KMS-11 (cell line): ENCODE measurements at regions not wholly inside any gene's neighbourhood (a gene's known extent, or its start where the extent isn't known, plus 50 kb on each side); places are given as distances from the start of the nearest gene placed in this dataset.
A peak's percentile ranks its signal among the peaks of the same experiment; 100 is the strongest.

Experiments
- H2AFZ ChIP-seq: fragments of 200-600 bp; sonication (generic); 2 replicates; pipeline ENCODE4 v1.6.1; 2016; ENCODE audit warnings: antibody characterized with exemption, mixed run types, low read depth
- H3K27ac ChIP-seq: fragments of 200-600 bp; sonication (generic); 2 replicates; pipeline ENCODE4 v1.6.1; 2016; ENCODE audit warnings: mild to moderate bottlenecking, mixed run types
- H3K27me3 ChIP-seq: fragments of 200-600 bp; sonication (generic); 2 replicates; pipeline ENCODE4 v1.6.1; 2017; ENCODE audit warnings: mild to moderate bottlenecking, low read depth, mixed run types, moderate library complexity; ENCODE audit not compliant: insufficient read depth
- H3K36me3 ChIP-seq: fragments of 200-600 bp; sonication (generic); 2 replicates; pipeline ENCODE4 v1.6.1; 2017; ENCODE audit warnings: mild to moderate bottlenecking, mixed run types; ENCODE audit not compliant: insufficient read depth
- H3K4me1 ChIP-seq: fragments of 200-600 bp; sonication (generic); 2 replicates; pipeline ENCODE4 v1.6.1; 2016; ENCODE audit warnings: mild to moderate bottlenecking, low read depth, mixed run types; ENCODE audit not compliant: poor library complexity, severe bottlenecking
- H3K4me2 ChIP-seq: fragments of 200-600 bp; sonication (generic); 2 replicates; pipeline ENCODE4 v1.7.0; 2016; ENCODE audit warnings: mild to moderate bottlenecking, mixed run types
- H3K4me3 ChIP-seq: fragments of 200-600 bp; sonication (generic); IDR thresholded peaks from 2 replicates; pipeline ENCODE4 v1.6.1; 2017; ENCODE audit warnings: low read depth, low read length, mixed read lengths; ENCODE audit not compliant: insufficient read depth
- H3K79me2 ChIP-seq: fragments of 200-600 bp; sonication (generic); 2 replicates; pipeline ENCODE4 v1.6.1; 2016; ENCODE audit warnings: low read depth, mixed run types; ENCODE audit not compliant: insufficient read depth
- H3K9ac ChIP-seq: fragments of 200-600 bp; sonication (generic); 2 replicates; pipeline ENCODE4 v1.6.1; 2016; ENCODE audit warnings: mild to moderate bottlenecking, mixed run types
- H4K20me1 ChIP-seq: fragments of 200-600 bp; sonication (generic); 2 replicates; pipeline ENCODE4 v1.6.1; 2016; ENCODE audit warnings: mild to moderate bottlenecking, mixed run types; ENCODE audit not compliant: insufficient read depth
- CTCF ChIP-seq: fragments of 200-600 bp; sonication (generic); conservative IDR thresholded peaks from 2 replicates; pipeline ENCODE4 v1.6.1; 2017; ENCODE audit warnings: low read depth, mild to moderate bottlenecking, antibody characterized with exemption, low read length, moderate library complexity, mixed read lengths

GRCh38 chr14:51419685-51420084 is 179.6 kb downstream of the TMX1 start:
- H3K36me3 ChIP-seq = no peaks in the 10 kb centered on the region
- H3K4me1 ChIP-seq = no peaks in the 10 kb centered on the region
- no peak for TF ChIP-seq CTCF
- H4K20me1 ChIP-seq = no peaks in the 10 kb centered on the region
- H3K79me2 ChIP-seq = no peaks in the 10 kb centered on the region
- H3K27ac ChIP-seq = no peak overlapping the region
- no peak overlapping the region for H3K4me3 ChIP-seq
- no peak overlapping the region for H3K9ac ChIP-seq
- H2AFZ ChIP-seq = peak overlapping the region; percentile 22; the same call in 1 of the 2 replicates
- H3K27me3 ChIP-seq = no peaks in the 10 kb centered on the region
- no peak overlapping the region for H3K4me2 ChIP-seq

GRCh38 chr14:51422704-51423103 is 182.7 kb downstream of the TMX1 start:
- Histone ChIP-seq H3K4me3 (no peak overlapping the region), H3K4me1 (no peaks in the 10 kb centered on the region), H3K27ac (no peak overlapping the region), H2AFZ (no peak overlapping the region), H3K36me3 (no peaks in the 10 kb centered on the region), H4K20me1 (no peaks in the 10 kb centered on the region), H3K9ac (no peak overlapping the region), H3K4me2 (no peak overlapping the region), H3K27me3 (no peaks in the 10 kb centered on the region), H3K79me2 (no peaks in the 10 kb centered on the region)
- no peak for TF ChIP-seq CTCF

- H3K9ac ChIP-seq = no peak overlapping the region
- H3K4me3 ChIP-seq = no peak overlapping the region
- H3K27ac ChIP-seq = no peak overlapping the region
- no peaks in the 10 kb centered on the region for H3K36me3 ChIP-seq
- no peak for TF ChIP-seq CTCF
- H3K4me1 ChIP-seq = no peaks in the 10 kb centered on the region
- H3K27me3 ChIP-seq = no peaks in the 10 kb centered on the region
- no peaks in the 10 kb centered on the region for H3K79me2 ChIP-seq
- H4K20me1 ChIP-seq = no peaks in the 10 kb centered on the region
- no peak overlapping the region for H3K4me2 ChIP-seq
- H2AFZ ChIP-seq = no peak overlapping the region
These were observed 184.0 kb downstream of the TMX1 start for GRCh38 chr14:51424041-51424440.

GRCh38 chr14:51424561-51425251 is 184.7 kb downstream of the TMX1 start:
- Histone ChIP-seq H3K36me3 (no peaks in the 10 kb centered on the region), H3K27me3 (no peaks in the 10 kb centered on the region), H3K79me2 (no peaks in the 10 kb centered on the region), H3K4me3 (no peak overlapping the region), H3K4me1 (no peaks in the 10 kb centered on the region), H3K27ac (no peak overlapping the region), H3K9ac (no peak overlapping the region), H2AFZ (no peak overlapping the region), H3K4me2 (no peak overlapping the region), H4K20me1 (no peaks in the 10 kb centered on the region)
- TF ChIP-seq CTCF = no peak
